ENCODE measurements at regions not wholly inside any gene's neighbourhood (a gene's known extent, or its start where the extent isn't known, plus 50 kb on each side); places are given as distances from the start of the nearest gene placed in this dataset.

GRCh38 chr18:55090564-55091188, 131.4 kb upstream of the CCDC68 start:
- TF ChIP-seq CTCF (IDR thresholded peaks at IDR 0.05; ENCODE audit: insufficient read depth, low read depth, low read length): no peak
- no peak for TF ChIP-seq EZH2 (IDR thresholded peaks at IDR 0.05; ENCODE audit: insufficient read depth, low read length)

All from astrocyte (in vitro differentiated cells and primary cell).